SJSA1 (cell line): ENCODE measurements at regions not wholly inside any gene's neighbourhood (a gene's known extent, or its start where the extent isn't known, plus 50 kb on each side); places are given as distances from the start of the nearest gene placed in this dataset.
"Not testable (repeated sequence)": the region's sequence is repeated elsewhere in the genome, so short reads cannot be mapped to it uniquely, and the experiment has no call there.

ENCODE experiments used
- DNase-seq, 2 experiments: peaks; one replicate each; pipeline ENCODE4 v3.0.0-alpha.2; 2015 to 2020; ENCODE audit warnings: low spot score in 2 of 2, low read depth in 1 of 2
- H3K27ac ChIP-seq: fragments of 250-450 bp; sonication (Bioruptor Pico); 2 replicates; pipeline ENCODE4 v1.5.1; 2020; ENCODE audit warnings: mild to moderate bottlenecking, moderate library complexity
- H3K27me3 ChIP-seq: fragments of 250-450 bp; sonication (Bioruptor Pico); replicated peaks from 2 replicates; pipeline ENCODE4 v1.5.1; 2020; ENCODE audit warnings: mild to moderate bottlenecking, moderate library complexity
- H3K36me3 ChIP-seq: fragments of 250-450 bp; sonication (Bioruptor Pico); 2 replicates; pipeline ENCODE4 v1.5.1; 2020; ENCODE audit warnings: mild to moderate bottlenecking
- H3K4me1 ChIP-seq: fragments of 250-450 bp; sonication (Bioruptor Pico); replicated peaks from 2 replicates; pipeline ENCODE4 v1.6.1; 2021; ENCODE audit warnings: mild to moderate bottlenecking
- H3K4me3 ChIP-seq: fragments of 250-450 bp; sonication (Bioruptor Pico); 2 replicates; pipeline ENCODE4 v1.5.1; 2020; ENCODE audit warnings: mild to moderate bottlenecking
- H3K9me3 ChIP-seq: fragments of 250-450 bp; sonication (Bioruptor Pico); replicated peaks from 2 replicates; pipeline ENCODE4 v1.5.1; 2020; ENCODE audit warnings: mild to moderate bottlenecking

GRCh38 chr19:5253406-5254110, 87.1 kb downstream of the PTPRS start:
- no peak for DNase-seq
- no peak overlapping the region for H3K27ac ChIP-seq

GRCh38 chr19:5251096-5252065, 89.2 kb downstream of the PTPRS start:
- DNase-seq: no peak
- Histone ChIP-seq H3K27ac (no peak overlapping the region), H3K27me3 (no peaks in the 10 kb centered on the region), H3K4me1 (no peaks in the 10 kb centered on the region), H3K4me3 (no peak overlapping the region), H3K36me3 (peaks cover 4% of the 10 kb centered on the region; the same call in 1 of the 2 replicates), H3K9me3 (peaks cover 5% of the 10 kb centered on the region; the same call in 1 of the 2 replicates)

More at GRCh38 chr19:5253406-5254110, 87.1 kb downstream of the PTPRS start:
- Histone ChIP-seq H3K36me3 (peaks cover 4% of the 10 kb centered on the region; the same call in 1 of the 2 replicates), H3K9me3 (peaks cover 5% of the 10 kb centered on the region; the same call in 1 of the 2 replicates), H3K4me3 (no peak overlapping the region), H3K4me1 (no peaks in the 10 kb centered on the region), H3K27me3 (no peaks in the 10 kb centered on the region)

GRCh38 chr19:5250127-5250659, 90.4 kb downstream of the PTPRS start:
- Histone ChIP-seq H3K27me3 (no peaks in the 10 kb centered on the region), H3K27ac (no peak overlapping the region), H3K4me1 (no peaks in the 10 kb centered on the region), H3K9me3 (peaks cover 5% of the 10 kb centered on the region; the same call in 1 of the 2 replicates), H3K36me3 (no peaks in the 10 kb centered on the region; the same call in 1 of the 2 replicates), H3K4me3 (no peak overlapping the region)
- no peak for DNase-seq

GRCh38 chr19:5249526-5249925, 91.1 kb downstream of the PTPRS start:
- no peaks in the 10 kb centered on the region for H3K9me3 ChIP-seq
- no peaks in the 10 kb centered on the region for H3K27me3 ChIP-seq
- H3K4me1 ChIP-seq: no peaks in the 10 kb centered on the region
- H3K4me3 ChIP-seq: no peak overlapping the region
- DNase-seq: no peak
- no peak overlapping the region for H3K27ac ChIP-seq
- H3K36me3 ChIP-seq: no peaks in the 10 kb centered on the region; the same call in 1 of the 2 replicates

- no peak overlapping the region for H3K4me3 ChIP-seq
- H3K27ac ChIP-seq: no peak overlapping the region
- no peaks in the 10 kb centered on the region for H3K27me3 ChIP-seq
- no peaks in the 10 kb centered on the region for H3K9me3 ChIP-seq
- no peaks in the 10 kb centered on the region; the same call in 1 of the 2 replicates for H3K36me3 ChIP-seq
- no peak for DNase-seq
- no peaks in the 10 kb centered on the region for H3K4me1 ChIP-seq
These were observed 92.5 kb downstream of the PTPRS start for GRCh38 chr19:5247957-5248705.

- Histone ChIP-seq H3K36me3 (no peaks in the 10 kb centered on the region; the same call in 1 of the 2 replicates), H3K4me1 (no peaks in the 10 kb centered on the region), H3K9me3 (no peaks in the 10 kb centered on the region), H3K27ac (no peak overlapping the region), H3K4me3 (no peak overlapping the region), H3K27me3 (no peaks in the 10 kb centered on the region)
- no peak for DNase-seq
These were observed 94.0 kb downstream of the PTPRS start for GRCh38 chr19:5246554-5247155.

GRCh38 chr19:5245631-5246553, 94.7 kb downstream of the PTPRS start:
- DNase-seq: no peak
- Histone ChIP-seq H3K4me1 (no peaks in the 10 kb centered on the region), H3K9me3 (no peaks in the 10 kb centered on the region), H3K36me3 (no peaks in the 10 kb centered on the region; the same call in 1 of the 2 replicates), H3K4me3 (no peak overlapping the region), H3K27ac (no peak overlapping the region), H3K27me3 (no peaks in the 10 kb centered on the region)

GRCh38 chr19:5244351-5244750, 96.3 kb downstream of the PTPRS start:
- Histone ChIP-seq H3K4me1 (no peaks in the 10 kb centered on the region), H3K27me3 (no peaks in the 10 kb centered on the region), H3K9me3 (no peaks in the 10 kb centered on the region), H3K4me3 (no peak overlapping the region), H3K27ac (no peak overlapping the region), H3K36me3 (no peaks in the 10 kb centered on the region; the same call in 1 of the 2 replicates)
- DNase-seq: no peak

GRCh38 chr19:5243878-5244277, 96.7 kb downstream of the PTPRS start:
- Histone ChIP-seq H3K36me3 (no peaks in the 10 kb centered on the region; the same call in 1 of the 2 replicates), H3K27me3 (no peaks in the 10 kb centered on the region), H3K4me1 (no peaks in the 10 kb centered on the region), H3K4me3 (no peak overlapping the region), H3K27ac (no peak overlapping the region), H3K9me3 (no peaks in the 10 kb centered on the region)
- DNase-seq: no peak

GRCh38 chr19:5241896-5242295, 98.7 kb downstream of the PTPRS start:
- not testable (repeated sequence) for H3K27me3 ChIP-seq, H3K9me3 ChIP-seq, H3K4me1 ChIP-seq, H3K36me3 ChIP-seq, H3K4me3 ChIP-seq, DNase-seq, H3K27ac ChIP-seq

GRCh38 chr19:5240011-5240410, 100.6 kb downstream of the PTPRS start:
- Histone ChIP-seq H3K36me3 (no peaks in the 10 kb centered on the region; the same call in 1 of the 2 replicates), H3K27ac (no peak overlapping the region), H3K4me3 (no peak overlapping the region), H3K9me3 (no peaks in the 10 kb centered on the region), H3K4me1 (no peaks in the 10 kb centered on the region), H3K27me3 (no peaks in the 10 kb centered on the region)
- no peak for DNase-seq

GRCh38 chr19:5238700-5239099, 101.9 kb downstream of the PTPRS start:
- DNase-seq: peak in 1 of 2 experiments; percentile 41
- Histone ChIP-seq H3K36me3 (no peaks in the 10 kb centered on the region; the same call in 1 of the 2 replicates), H3K27ac (no peak overlapping the region), H3K9me3 (no peaks in the 10 kb centered on the region), H3K4me3 (no peak overlapping the region), H3K27me3 (no peaks in the 10 kb centered on the region), H3K4me1 (no peaks in the 10 kb centered on the region)
